ENCODE measurements at regions not wholly inside any gene's neighbourhood (a gene's known extent, or its start where the extent isn't known, plus 50 kb on each side); places are given as distances from the start of the nearest gene placed in this dataset.
"Not testable (repeated sequence)": the region's sequence is repeated elsewhere in the genome, so short reads cannot be mapped to it uniquely, and the experiment has no call there.

DNA sequence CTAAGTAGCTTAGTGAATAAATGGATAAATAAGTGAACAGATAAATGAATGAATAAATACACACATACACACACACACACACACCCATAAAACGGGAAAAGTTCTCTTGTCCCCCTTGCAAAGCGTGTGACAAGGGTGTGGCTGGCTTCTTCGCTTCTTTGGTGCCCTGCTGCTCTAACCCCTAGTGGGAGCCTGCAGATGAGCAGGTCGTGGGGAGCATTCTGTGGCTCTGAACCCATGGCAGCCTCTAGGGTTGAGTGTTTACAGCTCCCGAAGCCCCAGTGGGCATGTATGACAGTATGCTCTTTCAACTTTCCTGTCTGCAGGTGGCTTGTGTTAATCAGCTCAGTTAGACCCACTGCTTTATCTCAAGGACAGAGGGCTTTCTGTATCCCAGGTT, 582.3 kb downstream of the EDEM1 start:
- no peak overlapping the region for H3K27ac ChIP-seq (ENCODE audit: low read depth, low read length)
- H3K4me3 ChIP-seq (ENCODE audit: low read depth in 1 of 5, low read length in 5 of 5) = no peak overlapping the region
- no peak overlapping the region for H3K9ac ChIP-seq (ENCODE audit: low read length in 5 of 5)
- no peaks in the 10 kb centered on the region for H3K36me3 ChIP-seq (ENCODE audit: control insufficient read depth in 5 of 5, insufficient read depth in 5 of 5, low read length in 5 of 5)
- no peaks in the 10 kb centered on the region for H3K9me3 ChIP-seq (ENCODE audit: control insufficient read depth in 5 of 5, low read length in 5 of 5)
- no peaks in the 10 kb centered on the region for H3K4me1 ChIP-seq (ENCODE audit: control insufficient read depth in 5 of 5, insufficient read depth in 5 of 5, low read length in 5 of 5)
- H3K27me3 ChIP-seq (ENCODE audit: control insufficient read depth in 5 of 5, insufficient read depth in 4 of 5, low read length in 5 of 5) = no peaks in the 10 kb centered on the region

DNA sequence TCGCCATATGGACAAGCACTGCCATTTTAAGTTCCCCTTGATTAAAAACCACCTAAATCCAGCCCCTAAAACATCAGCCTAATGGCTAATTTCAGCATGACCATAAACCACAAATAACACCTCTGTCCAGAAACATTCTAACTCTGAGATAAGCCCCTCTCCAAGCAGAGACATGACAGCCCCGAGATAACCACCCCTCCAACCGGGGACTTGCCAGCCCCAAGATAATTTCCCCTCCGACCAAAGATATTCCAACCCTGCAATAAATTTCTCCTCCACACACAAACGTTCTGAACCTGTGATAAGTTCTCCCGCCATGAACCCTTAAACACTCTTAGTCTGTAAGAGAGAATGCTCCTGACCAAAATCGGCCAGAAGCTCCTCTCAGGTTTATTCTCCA, 586.8 kb downstream of the EDEM1 start:
- H3K27me3 ChIP-seq (ENCODE audit: control insufficient read depth in 5 of 5, insufficient read depth in 4 of 5, low read length in 5 of 5) = no peaks in the 10 kb centered on the region
- H3K4me1 ChIP-seq (ENCODE audit: control insufficient read depth in 5 of 5, insufficient read depth in 5 of 5, low read length in 5 of 5) = no peaks in the 10 kb centered on the region
- H3K4me3 ChIP-seq (ENCODE audit: low read depth in 1 of 5, low read length in 5 of 5) = no peak overlapping the region
- H3K9ac ChIP-seq (ENCODE audit: low read length in 5 of 5) = no peak overlapping the region
- H3K36me3 ChIP-seq (ENCODE audit: control insufficient read depth in 5 of 5, insufficient read depth in 5 of 5, low read length in 5 of 5) = no peaks in the 10 kb centered on the region
- no peak overlapping the region for H3K27ac ChIP-seq (ENCODE audit: low read depth, low read length)
- no peaks in the 10 kb centered on the region for H3K9me3 ChIP-seq (ENCODE audit: control insufficient read depth in 5 of 5, low read length in 5 of 5)

DNA sequence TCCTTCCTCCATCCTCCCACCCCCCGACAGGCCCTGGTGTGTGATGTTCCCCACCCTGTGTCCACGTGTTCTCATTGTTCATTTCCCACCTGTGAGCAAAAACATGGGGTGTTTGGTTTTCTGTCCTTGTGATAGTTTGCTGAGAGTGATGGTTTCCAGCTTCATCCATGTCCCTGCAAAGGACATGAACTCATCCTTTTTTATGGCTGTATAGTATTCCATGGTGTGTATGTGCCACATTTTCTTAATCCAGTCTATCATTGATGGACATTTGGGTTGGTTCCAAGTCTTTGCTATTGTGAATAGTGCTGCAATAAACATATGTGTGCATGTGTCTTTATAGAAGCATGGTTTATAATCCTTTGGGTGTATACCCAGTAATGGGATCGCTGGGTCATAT, 587.6 kb downstream of the EDEM1 start:
- H3K4me1 ChIP-seq (ENCODE audit: control insufficient read depth in 5 of 5, insufficient read depth in 5 of 5, low read length in 5 of 5); H3K4me3 ChIP-seq (ENCODE audit: low read depth in 1 of 5, low read length in 5 of 5); H3K27me3 ChIP-seq (ENCODE audit: control insufficient read depth in 5 of 5, insufficient read depth in 4 of 5, low read length in 5 of 5); H3K9me3 ChIP-seq (ENCODE audit: control insufficient read depth in 5 of 5, low read length in 5 of 5); H3K36me3 ChIP-seq (ENCODE audit: control insufficient read depth in 5 of 5, insufficient read depth in 5 of 5, low read length in 5 of 5); H3K27ac ChIP-seq (ENCODE audit: low read depth, low read length); H3K9ac ChIP-seq (ENCODE audit: low read length in 5 of 5): not testable (repeated sequence)

DNA sequence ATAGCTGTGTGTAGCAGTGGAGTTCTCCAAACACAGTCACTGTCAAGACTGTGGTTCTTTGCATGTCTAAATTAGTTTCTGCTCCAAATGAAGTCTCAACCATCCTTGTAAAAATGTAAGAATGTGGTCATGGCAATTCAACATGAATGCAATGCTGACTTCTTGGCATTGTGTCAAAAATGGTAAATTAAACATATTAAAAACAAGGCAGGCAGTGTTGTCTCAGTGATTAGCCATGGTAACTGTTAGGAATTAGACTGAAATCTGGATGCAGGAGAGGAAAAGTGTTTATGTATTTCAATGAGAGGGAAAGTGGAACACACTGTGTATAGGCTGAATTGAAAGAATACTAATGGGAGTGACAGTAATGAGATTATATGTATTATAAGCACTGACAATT, 597.2 kb downstream of the EDEM1 start:
- Histone ChIP-seq H3K9ac (ENCODE audit: low read length in 5 of 5) (no peak overlapping the region), H3K27me3 (ENCODE audit: control insufficient read depth in 5 of 5, insufficient read depth in 4 of 5, low read length in 5 of 5) (no peaks in the 10 kb centered on the region), H3K27ac (ENCODE audit: low read depth, low read length) (no peak overlapping the region), H3K36me3 (ENCODE audit: control insufficient read depth in 5 of 5, insufficient read depth in 5 of 5, low read length in 5 of 5) (no peaks in the 10 kb centered on the region), H3K4me1 (ENCODE audit: control insufficient read depth in 5 of 5, insufficient read depth in 5 of 5, low read length in 5 of 5) (no peaks in the 10 kb centered on the region), H3K4me3 (ENCODE audit: low read depth in 1 of 5, low read length in 5 of 5) (no peak overlapping the region), H3K9me3 (ENCODE audit: control insufficient read depth in 5 of 5, low read length in 5 of 5) (no peaks in the 10 kb centered on the region)

DNA sequence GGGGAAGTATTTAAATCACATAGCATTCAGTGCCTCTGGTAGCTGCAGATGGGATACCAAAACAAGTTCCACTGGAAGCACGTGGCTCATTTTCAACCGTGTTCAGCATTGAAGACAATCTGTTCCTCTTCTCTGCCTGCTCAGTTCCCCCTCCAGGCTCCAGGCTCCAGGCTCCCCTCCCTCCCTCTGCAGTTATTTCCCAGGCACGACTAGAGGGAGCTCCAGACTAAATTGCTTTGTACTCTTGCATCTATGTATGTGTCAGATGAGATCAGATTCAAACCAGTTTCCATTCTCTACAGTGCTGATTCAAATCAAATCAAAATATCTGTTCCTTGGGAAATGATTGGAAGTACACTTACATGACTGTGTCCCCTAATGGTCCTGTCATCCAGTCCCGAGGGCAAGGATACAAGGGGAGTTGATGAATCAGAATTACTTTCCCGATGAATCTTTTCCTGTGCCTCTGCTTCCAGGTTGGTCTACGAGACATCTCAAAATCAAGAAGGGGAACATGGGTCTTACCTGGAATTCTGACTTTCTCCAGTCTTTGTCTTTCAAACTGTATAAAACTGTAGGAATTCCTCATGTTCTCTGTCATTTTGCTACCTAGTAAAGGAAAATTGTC, 600.5 kb downstream of the EDEM1 start:
- no peak overlapping the region for H3K27ac ChIP-seq (ENCODE audit: low read depth, low read length)
- no peaks in the 10 kb centered on the region for H3K4me1 ChIP-seq (ENCODE audit: control insufficient read depth in 5 of 5, insufficient read depth in 5 of 5, low read length in 5 of 5)
- H3K9ac ChIP-seq (ENCODE audit: low read length in 5 of 5) = no peak overlapping the region
- H3K9me3 ChIP-seq (ENCODE audit: control insufficient read depth in 5 of 5, low read length in 5 of 5) = no peaks in the 10 kb centered on the region
- no peaks in the 10 kb centered on the region for H3K36me3 ChIP-seq (ENCODE audit: control insufficient read depth in 5 of 5, insufficient read depth in 5 of 5, low read length in 5 of 5)
- H3K4me3 ChIP-seq (ENCODE audit: low read depth in 1 of 5, low read length in 5 of 5) = no peak overlapping the region
- no peaks in the 10 kb centered on the region for H3K27me3 ChIP-seq (ENCODE audit: control insufficient read depth in 5 of 5, insufficient read depth in 4 of 5, low read length in 5 of 5)

GRCh38 chr3:5788496-5788895, 601.0 kb downstream of the EDEM1 start:
- Histone ChIP-seq H3K36me3 (ENCODE audit: control insufficient read depth in 5 of 5, insufficient read depth in 5 of 5, low read length in 5 of 5) (no peaks in the 10 kb centered on the region), H3K9ac (ENCODE audit: low read length in 5 of 5) (no peak overlapping the region), H3K4me1 (ENCODE audit: control insufficient read depth in 5 of 5, insufficient read depth in 5 of 5, low read length in 5 of 5) (no peaks in the 10 kb centered on the region), H3K27ac (ENCODE audit: low read depth, low read length) (no peak overlapping the region), H3K9me3 (ENCODE audit: control insufficient read depth in 5 of 5, low read length in 5 of 5) (no peaks in the 10 kb centered on the region), H3K4me3 (ENCODE audit: low read depth in 1 of 5, low read length in 5 of 5) (no peak overlapping the region), H3K27me3 (ENCODE audit: control insufficient read depth in 5 of 5, insufficient read depth in 4 of 5, low read length in 5 of 5) (no peaks in the 10 kb centered on the region)

GRCh38 chr3:5791558-5791957, 604.1 kb downstream of the EDEM1 start:
- H3K36me3 ChIP-seq (ENCODE audit: control insufficient read depth in 5 of 5, insufficient read depth in 5 of 5, low read length in 5 of 5) = no peaks in the 10 kb centered on the region
- H3K9ac ChIP-seq (ENCODE audit: low read length in 5 of 5) = no peak overlapping the region
- no peaks in the 10 kb centered on the region for H3K27me3 ChIP-seq (ENCODE audit: control insufficient read depth in 5 of 5, insufficient read depth in 4 of 5, low read length in 5 of 5)
- H3K4me3 ChIP-seq (ENCODE audit: low read depth in 1 of 5, low read length in 5 of 5) = no peak overlapping the region
- H3K9me3 ChIP-seq (ENCODE audit: control insufficient read depth in 5 of 5, low read length in 5 of 5) = no peaks in the 10 kb centered on the region
- no peak overlapping the region for H3K27ac ChIP-seq (ENCODE audit: low read depth, low read length)
- no peaks in the 10 kb centered on the region for H3K4me1 ChIP-seq (ENCODE audit: control insufficient read depth in 5 of 5, insufficient read depth in 5 of 5, low read length in 5 of 5)

GRCh38 chr3:5796541-5796940, 609.0 kb downstream of the EDEM1 start:
- Histone ChIP-seq H3K27me3 (ENCODE audit: control insufficient read depth in 5 of 5, insufficient read depth in 4 of 5, low read length in 5 of 5) (no peaks in the 10 kb centered on the region), H3K9me3 (ENCODE audit: control insufficient read depth in 5 of 5, low read length in 5 of 5) (no peaks in the 10 kb centered on the region), H3K36me3 (ENCODE audit: control insufficient read depth in 5 of 5, insufficient read depth in 5 of 5, low read length in 5 of 5) (no peaks in the 10 kb centered on the region), H3K4me3 (ENCODE audit: low read depth in 1 of 5, low read length in 5 of 5) (no peak overlapping the region), H3K27ac (ENCODE audit: low read depth, low read length) (no peak overlapping the region), H3K9ac (ENCODE audit: low read length in 5 of 5) (no peak overlapping the region), H3K4me1 (ENCODE audit: control insufficient read depth in 5 of 5, insufficient read depth in 5 of 5, low read length in 5 of 5) (no peaks in the 10 kb centered on the region)

DNA sequence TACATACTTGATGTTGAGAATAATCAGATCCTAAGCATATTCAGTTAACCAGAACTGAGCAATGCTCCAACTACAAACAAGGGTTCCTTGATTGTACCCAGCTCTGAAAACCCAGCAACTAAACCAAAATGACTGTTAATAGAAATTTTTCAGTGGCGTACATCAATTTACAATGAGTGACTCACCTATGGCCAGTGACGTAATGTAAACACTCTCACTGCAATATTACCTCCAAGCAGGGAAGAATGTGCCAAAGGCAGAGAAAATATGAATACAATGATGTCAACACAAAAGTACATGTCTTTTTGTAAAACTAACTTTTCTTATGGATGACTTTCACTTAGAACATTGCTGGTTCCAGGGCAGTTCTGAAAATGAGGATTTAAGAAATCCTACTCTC, 611.3 kb downstream of the EDEM1 start:
- no peak overlapping the region for H3K4me3 ChIP-seq (ENCODE audit: low read depth in 1 of 5, low read length in 5 of 5)
- no peaks in the 10 kb centered on the region for H3K4me1 ChIP-seq (ENCODE audit: control insufficient read depth in 5 of 5, insufficient read depth in 5 of 5, low read length in 5 of 5)
- no peaks in the 10 kb centered on the region for H3K36me3 ChIP-seq (ENCODE audit: control insufficient read depth in 5 of 5, insufficient read depth in 5 of 5, low read length in 5 of 5)
- H3K27ac ChIP-seq (ENCODE audit: low read depth, low read length) = no peak overlapping the region
- no peaks in the 10 kb centered on the region for H3K27me3 ChIP-seq (ENCODE audit: control insufficient read depth in 5 of 5, insufficient read depth in 4 of 5, low read length in 5 of 5)
- no peaks in the 10 kb centered on the region for H3K9me3 ChIP-seq (ENCODE audit: control insufficient read depth in 5 of 5, low read length in 5 of 5)
- no peak overlapping the region for H3K9ac ChIP-seq (ENCODE audit: low read length in 5 of 5)

- H3K27ac ChIP-seq (ENCODE audit: low read depth, low read length) = no peak overlapping the region
- H3K36me3 ChIP-seq (ENCODE audit: control insufficient read depth in 5 of 5, insufficient read depth in 5 of 5, low read length in 5 of 5) = no peaks in the 10 kb centered on the region
- no peak overlapping the region for H3K9ac ChIP-seq (ENCODE audit: low read length in 5 of 5)
- no peaks in the 10 kb centered on the region for H3K9me3 ChIP-seq (ENCODE audit: control insufficient read depth in 5 of 5, low read length in 5 of 5)
- H3K27me3 ChIP-seq (ENCODE audit: control insufficient read depth in 5 of 5, insufficient read depth in 4 of 5, low read length in 5 of 5) = no peaks in the 10 kb centered on the region
- no peak overlapping the region for H3K4me3 ChIP-seq (ENCODE audit: low read depth in 1 of 5, low read length in 5 of 5)
- no peaks in the 10 kb centered on the region for H3K4me1 ChIP-seq (ENCODE audit: control insufficient read depth in 5 of 5, insufficient read depth in 5 of 5, low read length in 5 of 5)
Observed at GRCh38 chr3:5799398-5799797, 611.9 kb downstream of the EDEM1 start.

GRCh38 chr3:5800965-5801364, 613.5 kb downstream of the EDEM1 start:
- Histone ChIP-seq H3K9me3 (ENCODE audit: control insufficient read depth in 5 of 5, low read length in 5 of 5) (no peaks in the 10 kb centered on the region), H3K36me3 (ENCODE audit: control insufficient read depth in 5 of 5, insufficient read depth in 5 of 5, low read length in 5 of 5) (no peaks in the 10 kb centered on the region), H3K4me1 (ENCODE audit: control insufficient read depth in 5 of 5, insufficient read depth in 5 of 5, low read length in 5 of 5) (no peaks in the 10 kb centered on the region), H3K4me3 (ENCODE audit: low read depth in 1 of 5, low read length in 5 of 5) (no peak overlapping the region), H3K27me3 (ENCODE audit: control insufficient read depth in 5 of 5, insufficient read depth in 4 of 5, low read length in 5 of 5) (no peaks in the 10 kb centered on the region), H3K9ac (ENCODE audit: low read length in 5 of 5) (no peak overlapping the region), H3K27ac (ENCODE audit: low read depth, low read length) (no peak overlapping the region)
